CD8-positive, alpha-beta memory T cell (primary cell): ENCODE measurements at regions not wholly inside any gene's neighbourhood (a gene's known extent, or its start where the extent isn't known, plus 50 kb on each side); places are given as distances from the start of the nearest gene placed in this dataset.

ENCODE experiments used
- CTCF ChIA-PET: fragments of 350-600 bp; sonication (Branson Sonifier 250); formaldehyde crosslinking; loops from one replicate; lab custom pipeline; 2021; ENCODE audit warnings: antibody characterized with exemption; lab: Charles Lee
- POLR2A ChIA-PET: fragments of 350-600 bp; sonication (Branson Sonifier 250); formaldehyde crosslinking; loops from one replicate; lab custom pipeline; 2021; ENCODE audit warnings: antibody characterized with exemption; lab: Charles Lee
- DNase-seq, 5 donors: peaks; one replicate each; pipeline versions ENCODE4 v3.0.0 to v3.0.0-alpha.2; 2020 to 2022; ENCODE audit warnings: mixed read lengths in 1 of 5
- H3K27ac ChIP-seq: one replicate; pipeline ENCODE4 v1.7.0; 2013; ENCODE audit warnings: low read depth, mild to moderate bottlenecking, low read length, moderate library complexity
- H3K27me3 ChIP-seq: 2 replicates; pipeline ENCODE4 v1.7.0; 2013; ENCODE audit warnings: low read length, mild to moderate bottlenecking; ENCODE audit not compliant: insufficient read depth, poor library complexity, severe bottlenecking
- H3K36me3 ChIP-seq: 2 replicates; pipeline ENCODE4 v1.7.0; 2013; ENCODE audit warnings: mild to moderate bottlenecking, low read length, moderate library complexity; ENCODE audit not compliant: insufficient read depth
- H3K4me1 ChIP-seq: 2 replicates; pipeline ENCODE4 v1.7.0; 2013; ENCODE audit warnings: mild to moderate bottlenecking, low read length, moderate library complexity; ENCODE audit not compliant: insufficient read depth
- H3K4me3 ChIP-seq: 2 replicates; pipeline ENCODE4 v1.7.0; 2013; ENCODE audit warnings: mild to moderate bottlenecking, low read length
- H3K9me3 ChIP-seq: 2 replicates; pipeline ENCODE4 v1.7.0; 2013; ENCODE audit warnings: mild to moderate bottlenecking, low read length
- H3K27ac Mint-ChIP-seq, 8 donors: one replicate each; pipeline ENCODE4 v1.8.0; 2020 to 2021; ENCODE audit warnings: mixed read lengths in 8 of 8, mild to moderate bottlenecking in 6 of 8, inconsistent platforms in 3 of 8, moderate library complexity in 3 of 8
- H3K27me3 Mint-ChIP-seq, 2 donors: one replicate each; pipeline ENCODE4 v1.8.0; 2020 to 2021; ENCODE audit warnings: mixed read lengths in 2 of 2, mild to moderate bottlenecking in 1 of 2, moderate library complexity in 1 of 2
- H3K36me3 Mint-ChIP-seq, 3 donors: one replicate each; pipeline ENCODE4 v1.8.0; 2020 to 2021; ENCODE audit warnings: mixed read lengths in 3 of 3, inconsistent platforms in 1 of 3, mild to moderate bottlenecking in 1 of 3
- H3K4me1 Mint-ChIP-seq, 3 donors: one replicate each; pipeline ENCODE4 v1.8.0; 2020 to 2021; ENCODE audit warnings: mixed read lengths in 3 of 3, inconsistent platforms in 1 of 3, mild to moderate bottlenecking in 1 of 3
- H3K4me3 Mint-ChIP-seq, 7 donors: one replicate each; pipeline ENCODE4 v1.8.0; 2020 to 2021; ENCODE audit warnings: mixed read lengths in 7 of 7, mild to moderate bottlenecking in 6 of 7, moderate library complexity in 4 of 7, inconsistent platforms in 2 of 7
- H3K9me3 Mint-ChIP-seq, 5 donors: one replicate each; pipeline ENCODE4 v1.8.0; 2020 to 2022; ENCODE audit warnings: mixed read lengths in 5 of 5, mild to moderate bottlenecking in 3 of 5, moderate library complexity in 2 of 5, inconsistent platforms in 1 of 5

- H3K9me3 ChIP-seq = no peaks in the 10 kb centered on the region
- ChIA-PET POLR2A (no interaction called here), CTCF (interaction anchor here (1.0 kb wide), 1 partner anchor 15 kb away, joined by 3 read pairs; no protein-coding TSS in a partner anchor)
- no peak for DNase-seq
- no peaks in the 10 kb centered on the region for H3K36me3 ChIP-seq
- no peaks in the 10 kb centered on the region for H3K36me3 Mint-ChIP-seq
- no peak overlapping the region for H3K27ac Mint-ChIP-seq
- peaks cover 4% of the 10 kb centered on the region for H3K27me3 ChIP-seq
- peaks cover 0 to 13% (median 4%) of the 10 kb centered on the region in 5 donors for H3K9me3 Mint-ChIP-seq
- H3K4me3 Mint-ChIP-seq = no peak overlapping the region
- H3K4me1 Mint-ChIP-seq = no peaks in the 10 kb centered on the region
- no peak overlapping the region for H3K4me3 ChIP-seq
- H3K4me1 ChIP-seq = no peaks in the 10 kb centered on the region
- H3K27me3 Mint-ChIP-seq = peaks cover 27 to 62% of the 10 kb centered on the region in 2 donors
- no peak overlapping the region for H3K27ac ChIP-seq
These were observed 135.7 kb upstream of the NLRP1 start for GRCh38 chr17:5719976-5720375.

- Histone ChIP-seq H3K27ac (no peak overlapping the region), H3K27me3 (no peaks in the 10 kb centered on the region), H3K9me3 (no peaks in the 10 kb centered on the region), H3K4me1 (no peaks in the 10 kb centered on the region), H3K4me3 (no peak overlapping the region), H3K36me3 (no peaks in the 10 kb centered on the region)
- no peak overlapping the region for H3K4me3 Mint-ChIP-seq
- peaks cover 0 to 2% (median 0%) of the 10 kb centered on the region in 5 donors for H3K9me3 Mint-ChIP-seq
- H3K4me1 Mint-ChIP-seq = no peaks in the 10 kb centered on the region
- CTCF ChIA-PET = no interaction called here
- no peaks in the 10 kb centered on the region for H3K36me3 Mint-ChIP-seq
- no peak overlapping the region for H3K27ac Mint-ChIP-seq
- POLR2A ChIA-PET = no interaction called here
- peaks cover 24 to 65% of the 10 kb centered on the region in 2 donors for H3K27me3 Mint-ChIP-seq
- no peak for DNase-seq
These were observed 146.1 kb upstream of the NLRP1 start for GRCh38 chr17:5730373-5730772.

DNA sequence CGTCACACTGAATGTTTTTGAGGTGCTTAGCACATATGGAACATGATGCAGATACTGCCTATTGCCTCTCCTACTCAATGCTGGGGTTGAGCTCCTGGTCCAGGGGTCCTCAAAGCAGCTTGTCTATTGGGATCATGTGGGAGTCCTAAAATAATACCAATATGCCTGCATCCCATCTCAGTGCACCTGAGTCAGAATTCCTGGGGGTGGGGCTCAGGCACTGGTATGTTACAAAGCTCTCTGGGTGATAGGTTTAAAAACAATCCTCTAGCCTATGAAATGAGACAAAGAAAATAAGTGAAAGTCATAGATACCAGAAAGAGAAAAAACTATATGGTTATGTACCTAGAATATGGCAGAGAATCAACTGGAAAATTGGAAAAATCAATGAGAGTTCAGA lies 156.6 kb upstream of the NLRP1 start:
- Mint-ChIP-seq H3K27ac (no peak overlapping the region), H3K9me3 (peaks cover 0 to 2% (median 0%) of the 10 kb centered on the region in 5 donors), H3K4me1 (no peaks in the 10 kb centered on the region), H3K27me3 (peaks cover 17 to 30% of the 10 kb centered on the region in 2 donors), H3K4me3 (no peak overlapping the region), H3K36me3 (no peaks in the 10 kb centered on the region)
- ChIA-PET POLR2A (no interaction called here), CTCF (no interaction called here)
- H3K27ac ChIP-seq = no peak overlapping the region
- H3K36me3 ChIP-seq = no peaks in the 10 kb centered on the region
- H3K27me3 ChIP-seq = no peaks in the 10 kb centered on the region
- no peak overlapping the region for H3K4me3 ChIP-seq
- no peaks in the 10 kb centered on the region for H3K4me1 ChIP-seq
- H3K9me3 ChIP-seq = no peaks in the 10 kb centered on the region
- DNase-seq = no peak

- Mint-ChIP-seq H3K9me3 (peaks cover 0 to 2% (median 0%) of the 10 kb centered on the region in 5 donors), H3K36me3 (no peaks in the 10 kb centered on the region), H3K27me3 (peaks cover 14 to 31% of the 10 kb centered on the region in 2 donors), H3K27ac (no peak overlapping the region), H3K4me3 (no peak overlapping the region), H3K4me1 (no peaks in the 10 kb centered on the region)
- Histone ChIP-seq H3K36me3 (no peaks in the 10 kb centered on the region), H3K9me3 (no peaks in the 10 kb centered on the region), H3K27ac (no peak overlapping the region), H3K4me3 (no peak overlapping the region), H3K27me3 (no peaks in the 10 kb centered on the region), H3K4me1 (no peaks in the 10 kb centered on the region)
- ChIA-PET CTCF (no interaction called here), POLR2A (interaction anchor here (0.6 kb wide), 1 partner anchor 9 kb away, joined by 3 read pairs; no protein-coding TSS in a partner anchor)
- DNase-seq = no peak
These were observed 157.5 kb upstream of the NLRP1 start for GRCh38 chr17:5741810-5742209.

DNA sequence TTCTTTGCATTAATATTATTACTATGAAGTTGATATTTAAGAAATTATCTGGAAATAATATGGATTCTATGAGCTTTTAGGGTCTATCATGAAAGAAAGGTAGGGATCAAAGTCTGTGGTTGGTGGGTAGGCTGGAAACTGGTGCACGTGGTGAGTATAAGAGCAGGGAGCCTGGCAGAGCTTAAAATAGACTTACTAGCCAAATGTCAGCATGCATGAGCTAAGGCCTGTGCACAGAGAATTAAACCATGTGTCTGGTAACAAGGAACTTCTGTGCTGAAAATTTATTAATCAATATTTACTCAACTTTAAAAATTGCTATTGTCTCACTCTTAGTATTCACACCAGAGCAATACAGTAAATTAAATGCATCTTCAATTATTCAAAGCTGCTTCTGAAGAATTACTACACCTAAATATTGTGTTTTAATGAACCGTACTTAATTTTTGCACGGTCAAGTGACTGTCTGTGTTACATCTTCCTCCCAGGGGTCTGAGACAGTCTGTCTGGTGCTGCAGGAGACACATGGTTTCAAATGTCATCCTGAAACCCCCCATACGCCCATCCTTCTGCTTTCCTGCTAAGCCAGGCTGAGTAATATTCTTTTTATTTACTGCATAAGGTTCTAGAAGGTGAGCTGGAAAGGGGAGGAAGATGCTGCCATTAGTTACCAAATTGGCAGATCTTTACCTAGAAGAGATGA lies 161.0 kb upstream of the NLRP1 start:
- no peak overlapping the region for H3K27ac ChIP-seq
- Mint-ChIP-seq H3K27me3 (peaks cover 13 to 24% of the 10 kb centered on the region in 2 donors), H3K36me3 (no peaks in the 10 kb centered on the region), H3K4me3 (no peak overlapping the region), H3K4me1 (no peaks in the 10 kb centered on the region), H3K9me3 (peaks cover 0 to 2% (median 0%) of the 10 kb centered on the region in 5 donors), H3K27ac (no peak overlapping the region)
- no peaks in the 10 kb centered on the region for H3K9me3 ChIP-seq
- ChIA-PET CTCF (no interaction called here), POLR2A (no interaction called here)
- no peak for DNase-seq
- H3K27me3 ChIP-seq = no peaks in the 10 kb centered on the region
- no peaks in the 10 kb centered on the region for H3K36me3 ChIP-seq
- H3K4me3 ChIP-seq = no peak overlapping the region
- no peaks in the 10 kb centered on the region for H3K4me1 ChIP-seq

DNA sequence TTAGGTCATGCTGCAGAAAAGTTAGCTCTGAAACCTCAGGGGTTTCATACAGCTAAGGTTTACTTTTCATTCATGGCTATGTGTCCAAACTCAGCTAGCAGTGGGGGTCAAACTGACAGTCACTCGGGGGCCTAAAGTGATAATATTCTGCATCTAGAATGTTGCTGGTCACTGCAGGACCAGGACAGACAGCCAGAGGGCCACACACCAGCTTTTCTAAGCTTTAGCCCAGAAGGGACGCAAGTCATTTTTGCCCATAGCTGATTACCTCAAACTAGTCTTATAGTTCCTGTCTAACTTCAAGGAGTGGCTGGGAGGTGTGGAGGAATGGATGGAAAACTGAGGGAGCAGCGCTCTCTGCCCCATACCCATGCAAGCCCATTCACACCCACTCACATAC lies 163.0 kb upstream of the NLRP1 start:
- no peaks in the 10 kb centered on the region for H3K4me1 Mint-ChIP-seq
- peaks cover 0 to 2% (median 0%) of the 10 kb centered on the region in 5 donors for H3K9me3 Mint-ChIP-seq
- ChIA-PET POLR2A (no interaction called here), CTCF (no interaction called here)
- H3K4me1 ChIP-seq = no peaks in the 10 kb centered on the region
- no peak overlapping the region for H3K4me3 Mint-ChIP-seq
- no peak overlapping the region for H3K27ac Mint-ChIP-seq
- H3K36me3 Mint-ChIP-seq = no peaks in the 10 kb centered on the region
- H3K27ac ChIP-seq = no peak overlapping the region
- H3K4me3 ChIP-seq = no peak overlapping the region
- H3K36me3 ChIP-seq = no peaks in the 10 kb centered on the region
- H3K9me3 ChIP-seq = no peaks in the 10 kb centered on the region
- no peaks in the 10 kb centered on the region for H3K27me3 ChIP-seq
- H3K27me3 Mint-ChIP-seq = peaks cover 9 to 20% of the 10 kb centered on the region in 2 donors
- no peak for DNase-seq

DNA sequence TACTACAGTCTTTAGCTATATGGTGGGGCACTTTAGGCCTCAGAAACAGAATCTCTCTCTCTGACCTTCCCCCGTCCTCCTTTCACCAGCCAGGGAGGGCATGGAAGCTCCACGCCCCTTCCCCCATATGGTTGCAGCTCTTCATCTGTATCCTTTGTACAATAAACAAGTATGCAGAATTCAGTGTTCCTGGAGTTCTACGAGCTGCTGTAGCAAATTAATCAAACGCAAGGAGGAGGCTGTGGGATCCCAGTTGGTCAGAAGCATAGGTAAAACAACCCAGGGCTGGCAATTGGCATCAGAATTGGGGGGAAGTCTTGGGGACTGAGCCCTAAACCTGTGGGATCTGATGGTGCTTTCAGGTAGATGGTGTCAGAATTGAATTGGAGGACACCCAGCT lies 163.7 kb upstream of the NLRP1 start:
- H3K9me3 ChIP-seq = no peaks in the 10 kb centered on the region
- peaks cover 0 to 2% (median 0%) of the 10 kb centered on the region in 5 donors for H3K9me3 Mint-ChIP-seq
- H3K4me1 ChIP-seq = no peaks in the 10 kb centered on the region
- no peak for DNase-seq
- no peak overlapping the region for H3K4me3 ChIP-seq
- H3K27me3 Mint-ChIP-seq = peaks cover 9 to 20% of the 10 kb centered on the region in 2 donors
- CTCF ChIA-PET = no interaction called here
- POLR2A ChIA-PET = no interaction called here
- no peaks in the 10 kb centered on the region for H3K36me3 ChIP-seq
- H3K36me3 Mint-ChIP-seq = no peaks in the 10 kb centered on the region
- H3K27me3 ChIP-seq = no peaks in the 10 kb centered on the region
- H3K27ac Mint-ChIP-seq = peak overlapping the region in 1 of 8 donors; percentile 50
- H3K4me1 Mint-ChIP-seq = no peaks in the 10 kb centered on the region
- no peak overlapping the region for H3K4me3 Mint-ChIP-seq
- H3K27ac ChIP-seq = no peak overlapping the region

GRCh38 chr17:5753421-5753820 lies 169.1 kb upstream of the NLRP1 start:
- H3K4me3 Mint-ChIP-seq = no peak overlapping the region
- no peaks in the 10 kb centered on the region for H3K36me3 Mint-ChIP-seq
- Histone ChIP-seq H3K4me1 (no peaks in the 10 kb centered on the region), H3K27ac (no peak overlapping the region), H3K9me3 (no peaks in the 10 kb centered on the region), H3K4me3 (no peak overlapping the region), H3K27me3 (peaks cover 3% of the 10 kb centered on the region), H3K36me3 (no peaks in the 10 kb centered on the region)
- H3K27me3 Mint-ChIP-seq = peaks cover 21 to 45% of the 10 kb centered on the region in 2 donors
- POLR2A ChIA-PET = no interaction called here
- CTCF ChIA-PET = no interaction called here
- H3K27ac Mint-ChIP-seq = no peak overlapping the region
- H3K4me1 Mint-ChIP-seq = no peaks in the 10 kb centered on the region
- H3K9me3 Mint-ChIP-seq = no peaks in the 10 kb centered on the region
- no peak for DNase-seq
